22Rv1 (cell line): ENCODE measurements at regions not wholly inside any gene's neighbourhood (a gene's known extent, or its start where the extent isn't known, plus 50 kb on each side); places are given as distances from the start of the nearest gene placed in this dataset.

Experiments used
- H3K27ac ChIP-seq: fragments of 450-650 bp; 2 replicates; pipeline ENCODE4 v1.5.1; 2017
- CTCF ChIP-seq: fragments of 450-650 bp; IDR thresholded peaks from 2 replicates; pipeline ENCODE4 v1.5.1; 2017; ENCODE audit warnings: mild to moderate bottlenecking
- ZFX ChIP-seq: fragments of 450-650 bp; IDR thresholded peaks from 2 replicates; pipeline ENCODE4 v1.6.1; 2017; ENCODE audit warnings: antibody characterized with exemption, borderline replicate concordance

GRCh38 chr1:222066539-222066938 lies 324.6 kb upstream of the DUSP10 start:
- TF ChIP-seq ZFX (no peak), CTCF (no peak)
- H3K27ac ChIP-seq: no peak overlapping the region

GRCh38 chr1:222065234-222065633 lies 323.3 kb upstream of the DUSP10 start:
- no peak overlapping the region for H3K27ac ChIP-seq
- TF ChIP-seq ZFX (no peak), CTCF (no peak)

- H3K27ac ChIP-seq: no peak overlapping the region
- no peak for TF ChIP-seq ZFX
- TF ChIP-seq CTCF: no peak
Measured at GRCh38 chr1:222064388-222065211, 322.7 kb upstream of the DUSP10 start.

GRCh38 chr1:222062640-222063039 lies 320.8 kb upstream of the DUSP10 start:
- no peak for TF ChIP-seq ZFX
- TF ChIP-seq CTCF: no peak
- H3K27ac ChIP-seq: peak overlapping the region; percentile 69

- TF ChIP-seq ZFX (no peak), CTCF (no peak)
- H3K27ac ChIP-seq: peak overlapping the region; percentile 69
Measured at GRCh38 chr1:222061711-222062359, 319.9 kb upstream of the DUSP10 start.

GRCh38 chr1:222060210-222060916 lies 318.5 kb upstream of the DUSP10 start:
- TF ChIP-seq ZFX: no peak
- no peak for TF ChIP-seq CTCF
- H3K27ac ChIP-seq: no peak overlapping the region

GRCh38 chr1:222058249-222058648 lies 316.4 kb upstream of the DUSP10 start:
- TF ChIP-seq ZFX (no peak), CTCF (no peak)
- no peak overlapping the region for H3K27ac ChIP-seq
